Uterus (tissue), 3 donors: ENCODE measurements at regions not wholly inside any gene's neighbourhood (a gene's known extent, or its start where the extent isn't known, plus 50 kb on each side); places are given as distances from the start of the nearest gene placed in this dataset.

Source experiments
- DNase-seq, 2 donors: peaks; one replicate each; pipeline ENCODE4 v3.0.0-alpha.2; 2019 to 2020
- H3K27ac ChIP-seq, 2 donors: fragments of 200-600 bp; sonication (generic); 1 replicate in 1 of 2; 2 replicates in 1 of 2; pipeline ENCODE4 v1.5.1; 2016 to 2018
- H3K27me3 ChIP-seq, 2 donors: fragments of 200-600 bp; sonication (generic); one replicate each; pipeline ENCODE4 v1.5.1; 2018 to 2019; ENCODE audit warnings: control low read depth in 1 of 2
- H3K36me3 ChIP-seq, 2 donors: fragments of 200-600 bp; sonication (generic); one replicate each; pipeline ENCODE4 v1.5.1; 2019; ENCODE audit warnings: control low read depth in 1 of 2
- H3K4me1 ChIP-seq, 2 donors: fragments of 200-600 bp; sonication (generic); one replicate each; pipeline ENCODE4 v1.5.1; 2018 to 2019; ENCODE audit warnings: control low read depth in 1 of 2
- H3K4me3 ChIP-seq, 2 donors: fragments of 200-600 bp; sonication (generic); 1 replicate in 1 of 2; 2 replicates in 1 of 2; pipeline ENCODE4 v1.5.1; 2018 to 2019; ENCODE audit warnings: mild to moderate bottlenecking in 1 of 2
- H3K9me3 ChIP-seq, 2 donors: fragments of 200-600 bp; sonication (generic); one replicate each; pipeline ENCODE4 v1.5.1; 2019; ENCODE audit warnings: control low read depth in 1 of 2
- POLR2A ChIP-seq, 2 donors: fragments of 450-650 bp; IDR thresholded peaks; one replicate each; pipeline ENCODE4 v1.6.1; 2016; ENCODE audit warnings: antibody characterized with exemption in 2 of 2, mild to moderate bottlenecking in 1 of 2, moderate library complexity in 1 of 2
- intact Hi-C: fragments of 100-400 bp; cut with DNase I; formaldehyde crosslinking; loops from one replicate; pipeline ENCODE4 v1.15.1; 2023; ENCODE audit warnings: low total_unique reads
- TF ChIP-seq, protein P1 (sequence below), 4 experiments: fragments of 200-600 bp in 2 of 4; fragments of 450-650 bp in 2 of 4; sonication (generic) in 2 of 4; IDR thresholded peaks; one replicate each; pipeline ENCODE4 v1.5.1; 2016 to 2019; ENCODE audit warnings: antibody characterized with exemption in 4 of 4, mild to moderate bottlenecking in 2 of 4, moderate library complexity in 1 of 4
- donor health status: DM: yes; HTN: yes; CAD: no.

DNA sequence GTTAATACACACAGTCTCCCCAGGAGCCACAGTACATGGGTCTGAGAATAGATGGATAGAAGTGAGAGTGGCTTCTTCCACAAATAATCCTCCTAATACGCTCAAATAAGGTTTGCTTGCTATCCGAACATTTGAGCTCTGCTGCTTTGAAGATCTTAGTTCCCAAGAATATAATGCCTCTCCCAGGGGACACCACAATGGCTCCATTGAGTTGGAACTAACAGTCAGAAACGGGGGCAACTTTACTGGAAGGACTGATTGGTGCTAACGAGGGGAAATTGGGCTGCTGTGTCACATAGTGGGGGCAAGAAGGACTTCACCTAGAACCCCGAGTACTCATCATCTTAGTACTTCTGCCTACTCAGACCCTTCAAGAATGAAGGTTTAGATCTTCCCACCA, 66.2 kb downstream of the IGLL5 start:
- TF ChIP-seq, protein P1, sequence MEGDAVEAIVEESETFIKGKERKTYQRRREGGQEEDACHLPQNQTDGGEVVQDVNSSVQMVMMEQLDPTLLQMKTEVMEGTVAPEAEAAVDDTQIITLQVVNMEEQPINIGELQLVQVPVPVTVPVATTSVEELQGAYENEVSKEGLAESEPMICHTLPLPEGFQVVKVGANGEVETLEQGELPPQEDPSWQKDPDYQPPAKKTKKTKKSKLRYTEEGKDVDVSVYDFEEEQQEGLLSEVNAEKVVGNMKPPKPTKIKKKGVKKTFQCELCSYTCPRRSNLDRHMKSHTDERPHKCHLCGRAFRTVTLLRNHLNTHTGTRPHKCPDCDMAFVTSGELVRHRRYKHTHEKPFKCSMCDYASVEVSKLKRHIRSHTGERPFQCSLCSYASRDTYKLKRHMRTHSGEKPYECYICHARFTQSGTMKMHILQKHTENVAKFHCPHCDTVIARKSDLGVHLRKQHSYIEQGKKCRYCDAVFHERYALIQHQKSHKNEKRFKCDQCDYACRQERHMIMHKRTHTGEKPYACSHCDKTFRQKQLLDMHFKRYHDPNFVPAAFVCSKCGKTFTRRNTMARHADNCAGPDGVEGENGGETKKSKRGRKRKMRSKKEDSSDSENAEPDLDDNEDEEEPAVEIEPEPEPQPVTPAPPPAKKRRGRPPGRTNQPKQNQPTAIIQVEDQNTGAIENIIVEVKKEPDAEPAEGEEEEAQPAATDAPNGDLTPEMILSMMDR (IDR thresholded peaks at IDR 0.05) = no peak
- no peak for TF ChIP-seq POLR2A (IDR thresholded peaks at IDR 0.05)
- no peaks in the 10 kb centered on the region for H3K4me1 ChIP-seq
- no peak overlapping the region for H3K4me3 ChIP-seq
- H3K9me3 ChIP-seq = no peaks in the 10 kb centered on the region
- H3K36me3 ChIP-seq = no peaks in the 10 kb centered on the region
- H3K27me3 ChIP-seq = no peaks in the 10 kb centered on the region
- no peak for DNase-seq
- intact Hi-C loops = loop anchor here (10.0 kb wide), 1 partner anchor 171 kb away; no protein-coding TSS in a partner anchor
- no peak overlapping the region for H3K27ac ChIP-seq

DNA sequence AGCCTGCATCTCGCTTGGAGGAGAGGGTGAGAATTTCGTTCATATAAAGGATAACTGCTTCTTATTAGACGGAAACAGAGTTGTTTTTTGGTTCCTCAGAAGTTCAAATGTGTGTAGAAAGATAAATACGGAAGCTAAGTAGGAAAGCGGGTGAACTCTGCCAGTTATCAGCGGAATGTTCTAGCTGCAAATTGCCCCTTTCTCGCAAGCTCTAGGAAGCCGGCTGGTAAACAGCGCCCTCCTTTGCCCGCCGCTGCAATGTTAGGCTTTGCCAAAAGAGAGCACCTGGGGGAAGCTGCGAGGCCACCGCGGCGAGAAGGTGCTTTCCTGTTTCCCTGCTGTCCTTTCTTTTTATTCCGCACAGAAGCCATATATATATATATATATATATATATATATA, 67.0 kb downstream of the IGLL5 start:
- intact Hi-C loops = loop anchor here (10.0 kb wide), 1 partner anchor 170 kb away; no protein-coding TSS in a partner anchor
- no peak overlapping the region for H3K4me3 ChIP-seq
- H3K4me1 ChIP-seq = no peaks in the 10 kb centered on the region
- no peaks in the 10 kb centered on the region for H3K36me3 ChIP-seq
- no peak overlapping the region for H3K27ac ChIP-seq
- no peak for DNase-seq
- no peaks in the 10 kb centered on the region for H3K27me3 ChIP-seq
- TF ChIP-seq POLR2A (IDR thresholded peaks at IDR 0.05) = no peak
- TF ChIP-seq, protein P1 (IDR thresholded peaks at IDR 0.05) = no peak
- no peaks in the 10 kb centered on the region for H3K9me3 ChIP-seq

DNA sequence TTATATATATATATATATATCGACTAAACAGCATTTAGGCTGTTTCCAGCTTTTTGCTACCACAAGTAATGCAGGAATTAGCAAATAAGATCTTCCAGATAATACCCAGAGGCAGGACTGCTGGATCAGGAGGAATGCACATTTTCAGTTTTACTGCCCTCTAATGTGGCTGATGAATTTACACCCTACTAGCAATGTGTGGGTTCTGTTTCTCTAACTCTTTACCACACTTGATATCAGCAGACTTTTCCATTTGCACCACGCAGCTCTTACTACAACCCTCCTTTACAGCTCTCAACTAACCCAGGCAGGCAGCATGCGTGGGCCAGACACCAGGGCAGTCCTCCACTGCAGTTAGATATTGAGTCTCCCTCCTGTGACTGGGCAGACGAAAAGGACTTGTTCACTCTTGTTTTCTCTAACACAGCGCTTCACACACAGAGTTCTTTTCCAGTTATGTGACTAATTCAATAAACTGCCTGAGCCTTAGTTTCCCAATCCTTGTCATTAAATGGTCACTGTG, 67.7 kb downstream of the IGLL5 start:
- no peaks in the 10 kb centered on the region for H3K36me3 ChIP-seq
- H3K4me3 ChIP-seq = no peak overlapping the region
- DNase-seq = no peak
- TF ChIP-seq POLR2A (IDR thresholded peaks at IDR 0.05) = no peak
- TF ChIP-seq, protein P1 (IDR thresholded peaks at IDR 0.05) = no peak
- no peaks in the 10 kb centered on the region for H3K27me3 ChIP-seq
- H3K27ac ChIP-seq = no peak overlapping the region
- H3K9me3 ChIP-seq = no peaks in the 10 kb centered on the region
- intact Hi-C loops = loop anchor here (10.0 kb wide), 1 partner anchor 169 kb away; no protein-coding TSS in a partner anchor
- no peaks in the 10 kb centered on the region for H3K4me1 ChIP-seq

DNA sequence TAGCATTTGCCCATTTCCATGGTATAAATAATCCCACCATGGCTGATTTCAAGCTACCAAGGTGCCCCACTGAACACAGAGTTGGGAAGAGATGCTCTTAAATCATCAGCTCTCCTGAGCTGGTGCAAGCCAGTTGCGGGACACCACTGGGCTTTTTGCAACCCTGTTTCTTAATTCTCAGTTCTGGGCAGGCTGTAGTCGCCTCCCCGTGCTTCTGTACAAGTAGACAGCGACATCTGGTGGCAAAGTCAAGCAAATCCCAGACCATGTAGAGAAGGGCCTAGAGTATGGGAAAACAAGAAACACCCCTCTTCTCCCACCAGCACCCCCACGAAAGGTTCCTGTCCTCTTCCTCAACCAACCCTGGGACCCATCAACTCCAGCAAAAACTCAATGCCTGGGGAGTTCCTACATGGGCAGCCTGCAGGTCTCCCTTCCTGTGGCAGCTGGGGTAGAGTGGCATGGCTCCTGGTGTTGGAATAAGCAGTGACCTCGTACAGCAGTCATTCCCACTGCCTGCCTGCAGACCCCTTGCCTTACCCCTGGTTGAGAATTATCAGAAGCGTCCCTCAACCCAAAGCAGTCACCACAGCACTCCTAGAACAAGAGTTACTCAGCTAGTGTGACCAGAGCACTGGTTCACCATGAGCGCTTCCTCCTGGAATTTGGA, 68.4 kb downstream of the IGLL5 start:
- Histone ChIP-seq H3K4me3 (no peak overlapping the region), H3K9me3 (no peaks in the 10 kb centered on the region), H3K4me1 (no peaks in the 10 kb centered on the region), H3K27ac (no peak overlapping the region), H3K36me3 (no peaks in the 10 kb centered on the region), H3K27me3 (no peaks in the 10 kb centered on the region)
- DNase-seq = peak; percentile 40 to 52
- TF ChIP-seq, protein P1 (IDR thresholded peaks at IDR 0.05) = peak; percentile 60 to 72 (median 67)
- TF ChIP-seq POLR2A (IDR thresholded peaks at IDR 0.05) = no peak
- intact Hi-C loops = loop anchor here (10.0 kb wide), 1 partner anchor 169 kb away; no protein-coding TSS in a partner anchor

DNA sequence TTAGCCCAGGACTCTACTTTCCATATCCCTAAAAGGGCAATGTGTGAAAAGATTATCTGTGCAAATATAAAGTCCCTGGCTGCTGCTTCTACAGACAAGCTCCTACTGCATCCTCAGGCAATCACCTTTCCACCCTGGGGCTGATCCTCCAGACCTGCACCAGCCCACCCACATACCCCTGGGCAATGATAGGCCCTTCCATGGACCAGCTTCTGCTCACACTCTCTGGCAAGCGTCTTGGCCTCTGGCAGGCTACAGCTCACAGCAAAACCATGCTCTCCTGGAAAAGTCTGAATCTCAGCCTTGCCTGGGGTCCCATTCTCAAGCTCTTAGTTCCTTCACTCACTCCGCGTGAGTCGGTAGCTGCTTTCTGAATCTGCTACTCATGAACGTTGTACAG, 69.5 kb downstream of the IGLL5 start:
- Histone ChIP-seq H3K27me3 (no peaks in the 10 kb centered on the region), H3K27ac (no peak overlapping the region), H3K36me3 (no peaks in the 10 kb centered on the region), H3K9me3 (no peaks in the 10 kb centered on the region), H3K4me1 (no peaks in the 10 kb centered on the region), H3K4me3 (no peak overlapping the region)
- no peak for DNase-seq
- TF ChIP-seq, protein P1 (IDR thresholded peaks at IDR 0.05) = no peak
- TF ChIP-seq POLR2A (IDR thresholded peaks at IDR 0.05) = no peak
- intact Hi-C loops = loop anchor here (10.0 kb wide), 1 partner anchor 168 kb away; no protein-coding TSS in a partner anchor
